H1 (cell line): ENCODE measurements at regions not wholly inside any gene's neighbourhood (a gene's known extent, or its start where the extent isn't known, plus 50 kb on each side); places are given as distances from the start of the nearest gene placed in this dataset.

Experiments
- ATF2 ChIP-seq: IDR thresholded peaks from 2 replicates; pipeline ENCODE4 v1.6.1; 2012; ENCODE audit warnings: low read length, inconsistent platforms
- CHD7 ChIP-seq: fragments of 300-600 bp; sonication (generic); IDR thresholded peaks from 2 replicates; pipeline ENCODE4 v1.7.1; 2012; ENCODE audit warnings: low read length, moderate library complexity, mild to moderate bottlenecking, inconsistent platforms; ENCODE audit not compliant: insufficient replicate concordance
- CTCF ChIP-seq, 3 experiments: IDR thresholded peaks; 1 replicate in 2 of 3; 2 replicates in 1 of 3; pipeline versions ENCODE4 v1.5.1 to v1.6.1; 2011; ENCODE audit warnings: low read length in 3 of 3, mild to moderate bottlenecking in 3 of 3, inconsistent platforms in 2 of 3, low read depth in 1 of 3, moderate library complexity in 1 of 3; ENCODE audit not compliant: insufficient read depth in 1 of 3; ENCODE audit errors: control extremely low read depth in 1 of 3
- POLR2A ChIP-seq, 2 experiments: IDR thresholded peaks; 1 replicate in 1 of 2; 2 replicates in 1 of 2; pipeline ENCODE4 v1.6.1; 2011; ENCODE audit warnings: low read depth in 2 of 2, low read length in 2 of 2, mild to moderate bottlenecking in 2 of 2; ENCODE audit errors: control extremely low read depth in 1 of 2
- RXRA ChIP-seq: IDR thresholded peaks from 2 replicates; pipeline ENCODE4 v1.6.1; 2011; ENCODE audit warnings: low read depth, mild to moderate bottlenecking, low read length, moderate library complexity; ENCODE audit not compliant: insufficient read depth
- SIN3A ChIP-seq, 2 experiments: IDR thresholded peaks in 1 of 2; conservative IDR thresholded peaks in 1 of 2; 2 replicates each; pipeline ENCODE4 v1.6.1; 2011 to 2012; ENCODE audit warnings: low read length in 2 of 2, improper control_type of control experiment in 1 of 2, low read depth in 1 of 2, mild to moderate bottlenecking in 1 of 2
- SUZ12 ChIP-seq: fragments of 200-600 bp; sonication (generic); IDR thresholded peaks from 2 replicates; pipeline ENCODE4 v1.6.1; 2012; ENCODE audit warnings: mild to moderate bottlenecking, inconsistent platforms, low read length, moderate library complexity, mixed read lengths
- TCF12 ChIP-seq: IDR thresholded peaks from 2 replicates; pipeline ENCODE4 v1.6.1; 2011; ENCODE audit warnings: low read depth, mild to moderate bottlenecking, low read length

- no peak for TF ChIP-seq SIN3A (conservative IDR thresholded peaks at IDR 0.05 in 1 of 2, IDR thresholded peaks at IDR 0.05 in 1 of 2; ENCODE audit: low read depth in 1 of 2, low read length in 2 of 2)
- TF ChIP-seq CTCF (IDR thresholded peaks at IDR 0.05; ENCODE audit: control extremely low read depth in 1 of 3, insufficient read depth in 1 of 3, low read depth in 1 of 3, low read length in 3 of 3) = no peak
- no peak for TF ChIP-seq ATF2
- no peak for TF ChIP-seq TCF12
- no peak for TF ChIP-seq POLR2A (IDR thresholded peaks at IDR 0.05; ENCODE audit: control extremely low read depth in 1 of 2, low read depth in 2 of 2, low read length in 2 of 2)
- no peak for TF ChIP-seq SUZ12
- TF ChIP-seq RXRA = no peak
- no peak for TF ChIP-seq CHD7
Measured at GRCh38 chr12:92520511-92520910, 182.3 kb upstream of the PLEKHG7 start.
